ENCODE measurements at regions not wholly inside any gene's neighbourhood (a gene's known extent, or its start where the extent isn't known, plus 50 kb on each side); places are given as distances from the start of the nearest gene placed in this dataset.

- TF ChIP-seq CTCF (IDR thresholded peaks at IDR 0.05 in 2 of 3, conservative IDR thresholded peaks at IDR 0.05 in 1 of 3; ENCODE audit: insufficient read depth in 2 of 3, low read depth in 1 of 3, low read length in 3 of 3) (no peak), ZNF561 (CRISPR knock-in tag; conservative IDR thresholded peaks at IDR 0.05) (no peak), DACH1 (IDR thresholded peaks at IDR 0.05; ENCODE audit: partially characterized antibody) (no peak), POLR2AphosphoS5 (IDR thresholded peaks at IDR 0.05; ENCODE audit: control insufficient read depth, insufficient read depth, low read depth, low read length) (no peak), HDGF (IDR thresholded peaks at IDR 0.05) (no peak), TAF1 (IDR thresholded peaks at IDR 0.05; ENCODE audit: control insufficient read depth, extremely low read depth, insufficient read depth, low read length, severe bottlenecking) (no peak)
Observed at GRCh38 chr1:78211483-78212092, 165.8 kb downstream of the GIPC2 start.

Measured in K562 (cell line).